AG04449 (cell line): ENCODE measurements at regions not wholly inside any gene's neighbourhood (a gene's known extent, or its start where the extent isn't known, plus 50 kb on each side); places are given as distances from the start of the nearest gene placed in this dataset.
"Not testable (repeated sequence)": the region's sequence is repeated elsewhere in the genome, so short reads cannot be mapped to it uniquely, and the experiment has no call there.

Experiments
- CTCF ChIA-PET: fragments of 350-600 bp; formaldehyde crosslinking; extraction: SDS; loops from one replicate; lab custom pipeline; 2021; ENCODE audit warnings: antibody characterized with exemption; lab: Yijun Ruan, JAX
- POLR2A ChIA-PET: fragments of 400-600, 350-600 bp; formaldehyde crosslinking; extraction: SDS; loops from one replicate; lab custom pipeline; 2020; ENCODE audit warnings: antibody characterized with exemption, inconsistent platforms; lab: Yijun Ruan, JAX
- DNase-seq: peaks from one replicate; pipeline ENCODE4 v3.0.0-alpha.2; 2010; ENCODE audit warnings: low read depth, low spot score
- H3K4me3 ChIP-seq: 2 replicates; pipeline ENCODE4 v1.5.1; 2011; ENCODE audit warnings: low read depth, mild to moderate bottlenecking, control low read depth, low read length
- CTCF ChIP-seq: IDR thresholded peaks from one replicate; pipeline ENCODE4 v1.5.1; 2011; ENCODE audit warnings: mild to moderate bottlenecking, moderate library complexity, low read length, control low read depth, inconsistent platforms; ENCODE audit not compliant: insufficient read depth; ENCODE audit errors: missing control alignments

- DNase-seq, result no peak
- TF ChIP-seq CTCF, result no peak
- CTCF ChIA-PET, result no interaction called here
- H3K4me3 ChIP-seq, result no peak overlapping the region
- POLR2A ChIA-PET, result no interaction called here
Observed at GRCh38 chr17:51481370-51481769, 221.0 kb downstream of the UTP18 start.

GRCh38 chr17:51482248-51482647 lies 221.9 kb downstream of the UTP18 start:
- CTCF ChIA-PET, H3K4me3 ChIP-seq, POLR2A ChIA-PET, DNase-seq: not testable (repeated sequence)

GRCh38 chr17:51486091-51486490 lies 225.7 kb downstream of the UTP18 start:
- no peak for TF ChIP-seq CTCF
- DNase-seq, result no peak
- CTCF ChIA-PET, result no interaction called here
- POLR2A ChIA-PET, result no interaction called here
- H3K4me3 ChIP-seq, result no peak overlapping the region

DNA sequence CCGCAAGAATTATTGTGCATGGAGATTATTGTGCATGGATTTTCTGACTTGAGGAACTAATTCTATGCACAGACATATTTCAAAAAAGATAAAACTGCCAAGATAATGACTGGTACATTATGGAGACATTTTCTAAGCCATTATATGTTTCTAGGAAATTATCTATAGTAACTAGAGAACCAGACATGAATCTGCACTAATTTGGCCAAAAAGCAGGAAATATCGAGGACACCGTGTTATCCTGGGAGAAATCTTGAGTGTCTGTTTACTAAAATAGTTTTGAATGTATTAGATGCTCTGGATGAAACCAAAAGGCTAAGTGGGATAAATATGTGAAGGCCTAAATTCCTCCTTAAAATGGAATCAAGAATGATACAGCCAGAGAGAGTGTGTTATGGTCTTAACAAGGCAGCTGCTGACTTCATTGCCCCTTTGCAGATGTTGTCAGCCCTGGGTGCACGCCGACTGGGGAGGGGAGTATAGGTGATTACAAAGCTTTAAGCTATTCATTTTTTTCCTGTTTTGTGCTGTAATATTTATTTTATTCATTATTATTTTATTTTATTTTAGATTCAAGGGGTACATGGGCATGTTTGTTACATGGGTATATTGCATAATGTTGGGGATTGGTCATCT lies 226.7 kb downstream of the UTP18 start:
- no peak overlapping the region for H3K4me3 ChIP-seq
- POLR2A ChIA-PET, result no interaction called here
- TF ChIP-seq CTCF, result no peak
- DNase-seq, result no peak
- CTCF ChIA-PET, result no interaction called here

DNA sequence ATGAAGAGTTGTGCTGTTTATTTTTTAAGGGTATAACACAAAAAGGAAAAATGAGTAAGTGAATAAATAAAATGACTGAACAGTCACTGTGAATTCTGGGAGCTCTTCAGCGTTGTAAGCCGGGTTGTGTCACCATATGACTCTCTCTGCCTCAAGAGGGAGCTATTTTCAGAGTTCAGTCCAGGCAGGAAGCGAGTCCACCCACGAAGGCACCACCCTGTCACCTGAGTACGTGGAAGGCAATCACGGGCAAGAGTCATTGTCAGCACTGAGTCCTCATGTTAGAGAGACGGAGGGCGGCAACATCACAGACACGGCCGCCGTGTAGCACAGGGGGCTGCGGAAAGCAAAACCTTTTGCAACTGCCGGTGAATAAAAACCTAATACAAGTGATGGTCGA lies 227.6 kb downstream of the UTP18 start:
- no peak for DNase-seq
- H3K4me3 ChIP-seq, result no peak overlapping the region
- TF ChIP-seq CTCF, result no peak
- ChIA-PET CTCF (no interaction called here), POLR2A (interaction anchor here (0.7 kb wide), 1 partner anchor 12 kb away, joined by 3 read pairs; no protein-coding TSS in a partner anchor)

DNA sequence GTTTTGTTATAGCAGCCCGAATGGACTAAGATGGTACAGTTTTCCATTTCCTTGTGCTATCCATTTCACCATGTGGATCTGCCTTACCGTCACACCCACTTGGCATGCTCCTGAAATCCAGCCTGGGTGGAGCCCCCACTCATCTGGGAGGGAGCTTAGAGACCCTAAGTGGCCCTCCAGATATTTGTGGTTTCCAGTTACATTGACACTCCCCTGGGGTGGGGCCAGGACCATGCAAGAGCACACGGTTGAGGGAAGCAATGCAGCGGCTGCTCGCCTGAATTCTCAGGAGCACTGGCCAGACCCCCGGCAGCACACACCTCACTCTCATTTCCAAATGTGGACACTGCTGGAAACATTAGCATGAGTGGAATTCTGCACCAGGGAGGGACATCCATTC lies 231.1 kb downstream of the UTP18 start:
- TF ChIP-seq CTCF, result no peak
- ChIA-PET POLR2A (no interaction called here), CTCF (no interaction called here)
- DNase-seq, result no peak
- H3K4me3 ChIP-seq, result no peak overlapping the region

GRCh38 chr17:51493206-51493605 lies 232.9 kb downstream of the UTP18 start:
- no peak for DNase-seq
- CTCF ChIA-PET, result no interaction called here
- no peak overlapping the region for H3K4me3 ChIP-seq
- no peak for TF ChIP-seq CTCF
- POLR2A ChIA-PET, result no interaction called here
